Prostate gland (tissue), 2 donors: ENCODE measurements at regions not wholly inside any gene's neighbourhood (a gene's known extent, or its start where the extent isn't known, plus 50 kb on each side); places are given as distances from the start of the nearest gene placed in this dataset.

Experiments
- POLR2AphosphoS5 ChIP-seq: sonication (generic); formaldehyde crosslinking; IDR thresholded peaks from one replicate; pipeline ENCODE4 v1.6.1; 2017; ENCODE audit warnings: antibody characterized with exemption
- TF ChIP-seq, protein P1 (sequence below), 4 experiments: fragments of 200-600 bp in 2 of 4; fragments of 450-650 bp in 2 of 4; sonication (generic) in 2 of 4; IDR thresholded peaks; 1 replicate in 3 of 4; 2 replicates in 1 of 4; pipeline ENCODE4 v1.5.1; 2016 to 2019; ENCODE audit warnings: antibody characterized with exemption in 4 of 4, mild to moderate bottlenecking in 2 of 4, moderate library complexity in 2 of 4

DNA sequence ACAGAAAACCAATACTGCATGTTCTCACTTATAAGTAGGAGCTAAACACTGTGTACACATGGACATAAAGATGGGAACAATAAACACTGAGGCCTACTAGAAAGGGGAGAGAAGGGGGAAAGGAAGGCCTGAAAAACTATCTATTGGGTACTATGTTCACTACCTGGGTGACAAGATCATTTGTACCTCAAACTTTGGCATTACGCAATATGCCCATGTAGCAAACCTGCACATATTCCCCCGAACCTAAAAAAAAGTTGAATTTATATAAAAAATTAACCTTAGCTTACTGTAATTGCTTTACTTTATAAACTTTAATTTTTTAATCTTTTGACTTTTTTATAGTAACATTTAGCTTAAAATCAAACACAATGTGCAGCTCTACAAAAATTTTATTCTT, 237.6 kb upstream of the ATP10B start:
- TF ChIP-seq, protein P1, sequence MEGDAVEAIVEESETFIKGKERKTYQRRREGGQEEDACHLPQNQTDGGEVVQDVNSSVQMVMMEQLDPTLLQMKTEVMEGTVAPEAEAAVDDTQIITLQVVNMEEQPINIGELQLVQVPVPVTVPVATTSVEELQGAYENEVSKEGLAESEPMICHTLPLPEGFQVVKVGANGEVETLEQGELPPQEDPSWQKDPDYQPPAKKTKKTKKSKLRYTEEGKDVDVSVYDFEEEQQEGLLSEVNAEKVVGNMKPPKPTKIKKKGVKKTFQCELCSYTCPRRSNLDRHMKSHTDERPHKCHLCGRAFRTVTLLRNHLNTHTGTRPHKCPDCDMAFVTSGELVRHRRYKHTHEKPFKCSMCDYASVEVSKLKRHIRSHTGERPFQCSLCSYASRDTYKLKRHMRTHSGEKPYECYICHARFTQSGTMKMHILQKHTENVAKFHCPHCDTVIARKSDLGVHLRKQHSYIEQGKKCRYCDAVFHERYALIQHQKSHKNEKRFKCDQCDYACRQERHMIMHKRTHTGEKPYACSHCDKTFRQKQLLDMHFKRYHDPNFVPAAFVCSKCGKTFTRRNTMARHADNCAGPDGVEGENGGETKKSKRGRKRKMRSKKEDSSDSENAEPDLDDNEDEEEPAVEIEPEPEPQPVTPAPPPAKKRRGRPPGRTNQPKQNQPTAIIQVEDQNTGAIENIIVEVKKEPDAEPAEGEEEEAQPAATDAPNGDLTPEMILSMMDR (IDR thresholded peaks at IDR 0.05): no peak
- TF ChIP-seq POLR2AphosphoS5: no peak
